ENCODE measurements at regions not wholly inside any gene's neighbourhood (a gene's known extent, or its start where the extent isn't known, plus 50 kb on each side); places are given as distances from the start of the nearest gene placed in this dataset.
A peak's percentile ranks its signal among the peaks of the same experiment; 100 is the strongest.

DNA sequence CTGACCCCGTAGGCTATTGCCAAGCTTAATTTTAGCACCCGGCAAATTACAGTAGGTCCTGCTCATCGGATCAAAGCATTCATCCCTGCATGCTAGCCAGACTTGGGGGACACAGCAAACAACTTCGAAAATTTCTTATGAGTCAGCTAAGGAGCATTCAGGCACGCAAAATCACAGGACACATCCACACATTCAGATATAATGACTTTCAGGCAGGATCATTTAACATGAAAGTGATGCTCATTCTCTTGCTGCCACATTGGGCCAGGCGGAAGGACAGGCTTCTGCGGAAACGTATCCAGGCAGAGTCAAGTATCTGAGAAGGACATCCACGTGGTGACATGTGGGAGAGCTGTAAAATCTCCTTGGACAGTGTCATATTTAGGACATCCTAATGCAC lies 474.0 kb upstream of the NRP1 start:
- no peak for DNase-seq

DNA sequence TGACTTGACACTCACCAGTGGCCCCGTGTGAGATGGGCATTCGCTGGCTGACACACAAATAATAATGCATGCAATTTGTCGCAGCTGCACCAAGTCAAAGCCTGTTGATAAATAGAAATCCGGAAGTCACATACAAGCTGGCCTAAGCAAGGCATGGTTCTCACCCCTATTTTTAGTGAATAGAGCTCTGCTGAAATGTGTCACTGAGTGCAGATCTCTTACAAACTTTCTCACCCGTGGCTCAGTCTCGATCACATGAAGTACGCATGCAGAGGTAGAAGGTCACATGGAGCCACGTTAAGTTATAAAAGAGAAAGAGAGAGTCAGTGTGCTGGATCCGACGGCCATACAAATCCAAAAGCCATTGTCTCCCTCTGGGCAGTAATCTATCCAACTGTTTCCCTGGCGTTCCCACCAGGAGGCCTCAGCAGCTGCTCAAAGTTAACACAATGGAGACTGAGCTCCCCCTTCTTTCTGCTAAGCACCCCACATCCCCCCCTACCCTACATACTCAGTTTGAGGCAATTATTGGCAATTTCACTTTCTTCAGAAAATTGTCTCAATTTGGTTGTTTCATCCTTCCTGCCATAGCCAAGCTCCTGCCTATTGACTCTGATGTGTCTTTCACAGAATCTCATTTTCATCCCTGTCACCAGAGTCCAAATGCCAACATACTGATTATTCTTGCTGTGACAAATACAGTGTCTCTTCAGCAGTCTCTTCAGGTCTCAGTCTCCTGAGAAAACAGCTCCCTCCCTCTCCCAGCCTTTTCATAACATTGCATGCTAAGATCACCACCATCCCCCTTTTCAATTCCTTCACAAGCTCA lies 473.3 kb upstream of the NRP1 start:
- no peak for DNase-seq

DNA sequence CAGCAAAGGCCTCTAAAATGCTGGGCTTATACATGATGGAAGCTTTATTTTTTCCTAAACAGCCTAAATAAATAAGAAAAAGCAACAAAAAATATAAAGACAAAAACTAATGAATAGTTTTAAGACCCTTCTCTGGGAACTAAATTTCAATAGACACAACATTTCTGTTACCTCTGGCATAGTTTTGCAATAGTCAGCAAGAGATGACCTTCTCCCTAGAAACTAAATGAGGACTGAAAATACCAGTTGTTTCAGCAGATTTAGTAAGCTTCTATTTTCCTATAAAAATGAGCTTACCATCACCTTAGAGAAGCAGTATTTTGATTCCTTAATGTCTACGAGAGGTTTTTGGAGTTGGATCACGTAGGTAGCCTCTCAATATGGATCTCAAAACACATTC lies 471.4 kb upstream of the NRP1 start:
- no peak for DNase-seq

DNA sequence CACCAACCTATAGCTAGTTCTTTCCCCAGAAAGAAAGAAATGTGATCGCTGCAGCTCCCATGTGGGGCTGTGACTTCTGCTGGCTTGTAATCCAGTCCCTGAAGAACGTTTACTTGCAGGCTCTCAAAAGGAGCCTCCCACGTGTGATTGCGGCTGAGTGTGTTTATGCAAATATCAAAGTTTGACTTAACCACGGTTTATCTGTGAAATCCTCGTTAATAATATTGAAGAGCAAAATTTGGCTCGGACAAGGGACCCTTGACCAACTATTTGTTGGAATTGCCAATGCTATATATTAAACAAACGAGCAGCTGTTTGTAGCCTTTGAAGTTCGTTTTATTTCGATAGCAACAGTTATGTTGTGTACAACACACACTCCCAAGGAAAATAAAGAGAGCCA lies 470.1 kb upstream of the NRP1 start:
- DNase-seq, result no peak

DNA sequence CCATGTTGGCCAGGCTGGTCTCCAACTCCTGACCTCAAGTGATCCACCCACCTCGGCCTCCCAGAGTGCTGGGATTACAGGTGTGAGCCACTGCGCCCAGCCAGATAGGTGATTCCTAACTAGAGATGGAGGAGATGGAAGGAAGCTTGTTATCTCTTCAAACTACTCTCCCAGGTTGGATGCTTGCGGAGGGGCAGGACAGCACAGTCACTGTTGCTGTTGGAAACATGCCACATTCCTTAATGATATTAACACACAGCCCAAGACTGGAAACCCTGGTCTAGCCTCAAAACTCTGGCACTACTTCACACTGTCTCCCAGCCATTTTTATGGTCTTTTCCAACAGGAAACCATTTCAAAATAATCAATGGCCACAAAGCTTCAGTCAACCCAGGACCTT lies 468.8 kb upstream of the NRP1 start:
- no peak for DNase-seq

DNA sequence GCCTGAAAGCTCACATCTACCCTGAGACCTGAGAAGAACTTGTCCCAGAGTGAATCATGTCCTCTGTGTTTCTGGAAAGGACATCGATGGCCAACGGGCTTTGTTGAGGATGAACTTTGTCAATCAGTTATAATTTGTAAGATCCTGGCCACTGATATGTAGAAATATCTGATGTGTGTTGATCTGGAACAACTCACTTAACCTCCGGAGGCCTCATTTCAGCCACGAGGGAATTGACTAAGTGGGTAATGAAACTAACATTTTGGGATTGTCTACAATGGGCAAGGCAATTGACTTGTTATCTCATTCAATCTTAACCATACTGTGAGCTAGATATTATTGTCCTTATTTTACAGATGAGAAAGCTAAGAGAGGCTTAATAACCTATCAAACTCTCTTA lies 468.1 kb upstream of the NRP1 start:
- DNase-seq, result peak; percentile 11

DNA sequence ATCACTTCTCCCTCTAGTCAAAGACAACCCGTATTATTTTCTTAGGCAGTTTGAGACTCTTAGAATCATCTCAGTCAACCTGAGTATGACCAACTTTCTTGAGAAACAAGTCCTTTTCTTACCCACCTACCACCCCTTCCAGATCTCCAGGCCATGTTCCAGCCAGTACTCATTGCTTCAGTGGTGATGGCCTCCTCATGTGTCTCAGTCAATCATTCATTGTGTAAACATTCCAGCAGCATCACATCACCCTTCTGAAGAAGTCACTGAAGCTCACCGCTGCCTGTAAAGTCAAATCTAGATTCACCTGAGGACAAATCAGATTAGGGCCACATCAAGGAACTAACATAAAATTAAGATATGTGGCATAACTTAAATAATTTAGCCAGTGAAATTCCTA lies 467.2 kb upstream of the NRP1 start:
- DNase-seq, result no peak

DNA sequence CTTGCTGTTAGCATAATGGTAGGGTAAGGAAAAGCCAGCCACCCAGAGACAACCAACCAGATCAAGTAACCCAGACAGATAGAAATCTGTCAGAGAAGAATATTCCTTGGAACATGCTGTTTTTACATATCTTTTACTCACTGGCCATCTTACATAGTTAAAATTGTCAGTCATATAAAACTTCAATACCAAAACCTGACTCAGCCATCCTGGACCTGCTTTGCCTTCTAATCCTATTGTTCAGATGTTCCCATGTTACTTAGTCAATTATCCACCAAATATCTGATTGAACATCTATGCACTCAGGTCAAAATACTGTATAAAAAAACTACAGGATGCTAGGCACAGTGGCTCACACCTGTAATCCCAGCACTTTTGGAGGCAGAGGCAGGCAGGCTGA lies 466.5 kb upstream of the NRP1 start:
- DNase-seq, result no peak

DNA sequence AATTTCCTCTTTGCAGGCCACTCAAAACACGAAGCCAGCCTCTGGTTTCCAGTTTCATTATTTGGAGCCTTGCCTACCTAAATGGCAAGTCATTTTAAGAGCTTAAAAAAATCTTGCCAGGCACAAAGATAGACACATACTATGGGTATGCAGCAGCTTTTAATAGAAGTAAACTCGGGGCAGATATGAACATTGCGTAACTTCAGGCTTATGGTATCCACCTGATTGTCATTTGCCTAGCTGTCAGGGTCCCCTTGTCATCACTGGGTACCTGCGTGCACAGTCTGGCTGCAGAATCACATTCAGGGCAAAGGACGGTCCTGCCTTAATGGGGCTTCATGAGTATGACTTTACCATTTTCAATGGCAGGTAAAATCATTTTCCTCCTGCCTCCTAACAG lies 466.1 kb upstream of the NRP1 start:
- no peak for DNase-seq

DNA sequence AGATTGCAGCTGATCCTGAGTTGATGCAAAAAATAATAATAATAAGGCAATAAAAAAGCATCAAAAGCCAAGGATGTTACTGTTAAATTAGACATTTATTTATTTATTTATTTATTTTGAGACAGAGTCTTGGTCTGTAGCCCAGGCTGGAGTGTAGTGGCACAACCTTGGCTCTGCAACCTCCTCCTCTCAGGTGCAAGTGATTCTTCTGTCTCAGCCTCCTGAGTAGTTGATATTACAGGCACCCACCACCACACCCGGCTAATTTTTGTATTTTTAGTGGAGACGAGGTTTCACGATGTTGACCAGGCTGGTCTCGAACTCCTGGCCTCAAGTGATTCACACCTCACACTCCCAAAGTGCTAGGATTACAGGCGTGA lies 465.5 kb upstream of the NRP1 start:
- DNase-seq, result no peak

DNA sequence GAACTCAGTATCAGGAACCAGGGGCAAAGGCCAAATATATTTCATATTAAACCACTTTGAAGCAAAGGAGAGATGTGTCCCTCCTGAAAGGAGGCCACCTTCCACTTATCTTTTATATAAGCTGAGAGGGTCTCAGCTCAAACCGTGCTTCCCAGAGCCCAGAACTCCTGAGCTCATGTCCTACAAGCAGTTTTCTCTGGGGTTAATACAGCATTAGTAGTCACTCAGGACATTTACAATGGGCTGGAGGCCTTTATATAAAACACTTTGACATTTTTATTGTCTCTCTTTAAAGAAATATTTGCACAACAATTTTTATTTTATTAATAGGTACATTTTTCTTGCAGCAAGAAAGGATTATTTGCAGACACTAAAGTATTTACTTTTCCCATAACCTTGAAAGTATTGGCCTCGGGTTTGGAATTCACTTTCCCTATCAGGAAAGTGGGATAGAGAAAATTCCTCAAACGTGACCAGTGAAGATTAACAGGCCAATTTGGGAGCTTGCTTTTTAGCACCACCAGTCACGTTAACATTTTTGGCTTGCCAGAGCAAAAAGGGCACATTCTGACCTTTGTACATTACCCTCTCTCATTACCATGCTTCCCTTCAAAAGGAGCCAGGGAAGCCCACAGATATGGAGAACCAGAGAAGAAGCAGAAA lies 464.9 kb upstream of the NRP1 start:
- no peak for DNase-seq

DNA sequence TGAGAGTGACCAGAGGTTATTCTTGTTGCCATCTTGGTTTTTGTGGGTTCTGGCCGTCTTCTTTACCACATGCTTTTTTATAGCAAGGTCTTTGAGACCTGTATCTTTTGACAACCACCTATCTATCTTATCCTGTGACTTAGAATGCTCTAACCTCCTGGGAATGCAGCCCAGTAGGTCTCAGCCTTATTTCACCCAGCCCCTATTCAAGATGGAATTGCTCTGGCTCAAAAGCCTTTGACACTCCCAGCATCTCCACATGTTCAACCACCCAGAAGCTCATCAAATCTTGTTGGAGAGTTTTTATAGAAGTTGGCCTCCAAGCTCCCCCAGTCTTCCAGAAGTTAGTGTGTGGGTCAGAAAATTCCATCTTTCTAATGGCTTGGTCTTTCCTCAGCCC lies 464.3 kb upstream of the NRP1 start:
- DNase-seq, result no peak

DNA sequence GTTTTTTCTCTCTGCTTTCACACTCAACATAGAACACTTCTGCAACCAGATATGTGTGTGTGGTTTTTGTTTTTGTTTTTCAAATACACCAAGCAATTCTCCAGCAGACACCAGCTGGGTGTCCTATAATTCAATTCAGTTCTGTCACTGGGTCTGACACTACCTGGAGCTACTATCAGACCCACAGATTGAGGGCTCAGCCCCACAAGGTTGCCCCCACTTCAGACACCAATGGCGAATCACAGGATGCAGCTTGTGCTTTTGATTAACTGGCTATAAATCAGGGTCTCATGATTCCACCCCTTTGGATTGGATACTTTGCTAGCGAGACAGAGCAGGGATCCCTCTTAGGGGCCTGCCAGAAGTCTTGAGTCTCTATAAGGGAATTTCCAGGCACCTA lies 462.2 kb upstream of the NRP1 start:
- no peak for DNase-seq

DNA sequence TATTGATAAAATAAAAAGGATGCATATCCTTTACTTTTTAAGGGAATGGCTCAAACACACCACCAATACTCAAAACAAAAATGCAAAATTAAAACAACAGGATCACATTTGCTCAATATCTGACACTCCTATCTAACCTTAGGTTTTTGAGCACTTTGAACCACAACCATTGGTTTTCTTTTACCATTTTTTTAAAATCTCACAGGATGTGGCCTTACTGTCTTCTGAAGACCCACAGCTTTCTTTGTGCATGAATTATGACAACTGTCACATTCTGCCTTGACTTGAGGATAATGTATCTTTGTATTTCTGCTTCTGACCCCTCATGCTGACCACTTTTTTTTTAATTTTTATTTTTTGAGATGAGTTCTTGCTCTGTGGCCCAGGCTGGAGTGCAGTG lies 461.1 kb upstream of the NRP1 start:
- peak; percentile 25 for DNase-seq

DNA sequence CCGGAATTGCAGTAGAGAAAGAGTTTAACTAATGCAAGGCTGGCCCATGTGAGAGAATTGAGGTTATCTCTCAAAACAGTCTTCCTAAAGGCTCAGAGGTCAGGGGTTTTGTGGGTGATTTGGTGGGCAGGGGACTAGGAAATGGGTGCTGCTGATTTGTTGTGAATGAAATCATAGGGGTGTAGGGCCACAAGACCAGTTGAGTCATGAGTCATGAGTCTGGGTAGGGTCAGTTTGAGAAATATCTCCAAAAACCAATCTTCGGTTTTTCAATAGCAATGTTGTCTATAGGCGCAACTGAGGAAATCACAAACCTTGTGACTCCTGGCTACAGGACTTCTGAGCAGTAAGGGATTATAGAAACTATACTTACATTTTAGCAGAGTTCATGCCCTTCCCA lies 460.0 kb upstream of the NRP1 start:
- peak; percentile 24 for DNase-seq

DNA sequence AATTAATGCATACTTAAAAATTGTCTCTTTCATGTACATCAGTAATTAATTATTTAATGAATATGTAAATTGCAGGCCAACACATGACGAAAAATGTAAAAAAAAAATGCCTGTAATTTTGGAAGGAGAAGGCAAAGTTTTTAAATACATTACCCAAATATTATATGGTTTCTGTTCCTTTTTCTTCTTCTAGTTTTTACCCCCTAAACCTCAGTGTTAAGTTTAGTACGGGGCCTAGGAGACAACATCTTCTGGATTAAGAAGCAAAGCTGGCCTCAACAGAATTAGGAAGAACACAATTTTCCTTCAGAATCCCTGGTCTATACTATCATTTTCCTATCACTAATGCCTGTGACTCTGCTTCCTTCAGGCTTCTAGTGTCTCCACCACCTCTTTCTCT lies 459.3 kb upstream of the NRP1 start:
- DNase-seq, result peak; percentile 84

DNA sequence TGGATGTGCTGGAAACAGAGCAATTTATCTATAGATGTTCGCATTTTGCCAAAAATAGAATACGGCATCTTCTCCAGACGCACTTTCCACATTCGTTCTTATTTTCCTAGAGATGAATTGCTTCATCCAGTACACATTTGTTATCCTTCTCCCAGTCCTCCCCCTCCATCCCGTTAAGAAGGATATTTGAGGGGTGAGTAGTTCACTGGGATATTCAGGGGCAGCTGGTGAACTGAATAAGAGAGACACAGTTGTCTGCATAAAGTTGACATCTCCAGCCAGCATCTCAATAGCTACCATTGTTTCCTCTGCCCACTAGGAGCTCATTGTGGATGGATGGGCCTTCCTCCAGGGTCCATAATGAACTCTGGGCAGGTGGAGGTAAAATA lies 456.8 kb upstream of the NRP1 start:
- DNase-seq, result no peak

DNA sequence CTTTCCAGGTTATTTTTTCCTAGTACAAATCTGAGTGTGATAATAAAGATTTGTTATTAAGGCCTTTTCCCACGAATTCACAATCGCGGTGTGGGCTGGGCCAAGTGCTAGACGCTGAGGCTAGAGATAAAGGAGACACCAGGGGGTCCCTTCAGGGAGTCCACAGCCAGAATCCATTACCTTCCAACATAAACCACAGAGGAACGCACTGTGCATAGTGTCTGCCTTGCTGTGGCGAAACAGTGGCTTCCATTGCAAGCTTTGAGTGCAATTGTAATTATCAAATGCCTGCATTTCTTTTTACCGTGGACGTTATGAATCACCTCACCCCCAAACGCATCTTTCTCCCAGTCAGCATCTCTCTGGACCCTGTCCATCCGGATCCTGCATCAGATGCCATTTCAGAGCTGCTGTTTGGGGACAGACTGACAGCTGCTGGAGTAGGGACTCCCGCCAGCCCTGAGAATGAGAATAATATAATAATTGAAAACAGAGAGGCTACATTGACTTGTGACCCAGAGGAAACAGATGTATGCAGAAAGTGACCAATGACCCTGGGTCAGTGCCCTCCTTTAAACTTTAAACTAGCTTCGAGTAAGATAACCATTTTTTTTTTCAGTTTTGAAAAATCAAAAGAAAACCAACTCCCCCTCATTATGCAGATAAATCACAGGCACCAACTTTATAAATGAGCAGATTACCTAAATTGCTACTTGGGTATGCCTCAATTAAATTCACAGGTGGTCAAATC lies 456.2 kb upstream of the NRP1 start:
- DNase-seq, result no peak

DNA sequence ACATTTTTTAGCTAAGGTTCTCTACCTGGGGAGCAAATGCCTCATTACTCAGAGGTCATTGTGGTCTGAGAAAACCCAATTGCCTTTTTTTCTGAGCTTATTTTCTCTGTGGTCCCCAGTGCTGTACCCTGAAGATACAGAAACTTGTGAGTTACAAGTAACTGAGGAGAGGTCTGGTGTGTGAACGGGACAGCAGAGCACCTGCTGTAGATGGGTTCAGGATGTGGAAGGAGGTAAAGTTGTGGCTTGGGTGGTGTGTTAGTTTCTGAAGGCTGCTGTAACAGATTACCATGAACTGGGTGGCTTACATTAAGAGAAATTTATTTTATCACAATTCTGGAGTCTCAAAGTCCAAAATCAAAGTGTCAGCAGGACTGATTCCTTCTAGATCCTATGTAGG lies 449.1 kb upstream of the NRP1 start:
- no peak for DNase-seq

DNA sequence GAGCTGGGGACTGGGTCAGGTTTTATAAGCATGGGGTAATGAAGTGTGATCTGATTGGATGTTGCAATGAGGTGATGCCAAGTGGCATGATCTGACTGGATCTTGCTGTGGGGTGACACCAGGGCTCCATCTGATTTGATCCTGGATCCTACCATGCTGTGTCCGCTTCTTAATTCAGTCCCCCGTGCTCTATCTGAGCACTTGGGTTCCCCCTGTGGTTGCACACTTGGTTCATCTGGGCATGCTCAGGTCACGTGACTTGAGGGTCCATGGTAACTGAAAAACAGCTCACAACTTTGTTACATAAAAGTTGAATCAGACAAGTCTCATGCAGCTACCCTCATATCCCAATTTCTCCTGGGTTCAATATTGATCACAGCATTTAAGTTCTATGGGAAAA lies 448.6 kb upstream of the NRP1 start:
- no peak for DNase-seq

DNA sequence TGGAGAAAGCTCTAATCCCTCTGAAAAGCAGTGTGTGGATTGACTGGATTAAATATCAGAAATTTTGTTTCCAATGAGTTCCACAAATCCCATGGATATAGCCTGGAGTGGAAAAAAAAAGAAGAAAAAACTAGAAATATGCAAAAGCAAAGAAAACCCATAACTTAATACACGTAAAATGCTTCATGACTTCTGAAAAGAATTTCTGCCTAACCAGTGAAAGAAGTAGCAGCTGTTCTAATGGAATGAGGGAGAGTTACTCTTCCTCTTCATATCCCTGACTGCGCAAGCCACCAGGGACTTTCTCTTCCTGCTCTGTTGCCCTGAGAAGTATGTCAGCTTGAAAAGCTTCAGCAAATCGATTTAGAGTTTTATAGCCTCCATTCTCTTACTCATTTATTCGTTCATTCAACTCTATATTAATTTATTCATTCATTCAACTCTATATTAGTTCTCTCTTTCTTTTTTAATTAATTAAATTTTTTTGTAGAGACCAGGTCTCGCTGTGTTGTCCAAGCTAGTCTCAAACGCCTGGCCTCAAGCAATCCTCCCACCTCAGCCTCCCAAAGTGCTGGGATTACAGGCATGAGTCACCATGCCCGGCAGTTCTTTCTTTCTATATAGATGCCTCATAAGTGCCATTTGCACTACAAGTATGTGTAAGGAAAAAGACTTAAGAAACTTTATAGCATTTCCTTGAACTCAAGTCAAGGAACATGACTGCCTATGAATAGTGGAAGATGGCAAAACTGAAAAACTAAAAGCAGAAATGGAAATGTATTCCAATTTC lies 447.3 kb upstream of the NRP1 start:
- peak; percentile 63 for DNase-seq

DNA sequence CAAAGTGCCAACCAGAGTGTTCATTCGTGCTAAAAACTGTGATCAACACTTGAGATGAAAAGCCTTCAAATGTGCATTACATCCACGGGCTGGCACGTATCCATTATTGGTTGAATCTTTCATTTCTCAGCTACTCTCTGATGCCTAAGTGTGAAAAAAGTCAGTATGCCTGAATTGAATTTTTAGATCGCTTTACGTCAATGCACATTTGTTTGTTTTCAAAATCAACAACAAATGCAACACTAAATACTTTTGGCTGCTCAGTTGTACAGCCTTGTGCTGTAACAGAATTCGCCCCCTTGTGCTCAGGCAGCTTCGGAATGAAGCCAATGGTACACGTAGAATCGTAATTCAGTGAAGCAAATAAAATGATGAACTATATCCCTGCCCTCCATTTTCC lies 446.5 kb upstream of the NRP1 start:
- DNase-seq, result no peak

DNA sequence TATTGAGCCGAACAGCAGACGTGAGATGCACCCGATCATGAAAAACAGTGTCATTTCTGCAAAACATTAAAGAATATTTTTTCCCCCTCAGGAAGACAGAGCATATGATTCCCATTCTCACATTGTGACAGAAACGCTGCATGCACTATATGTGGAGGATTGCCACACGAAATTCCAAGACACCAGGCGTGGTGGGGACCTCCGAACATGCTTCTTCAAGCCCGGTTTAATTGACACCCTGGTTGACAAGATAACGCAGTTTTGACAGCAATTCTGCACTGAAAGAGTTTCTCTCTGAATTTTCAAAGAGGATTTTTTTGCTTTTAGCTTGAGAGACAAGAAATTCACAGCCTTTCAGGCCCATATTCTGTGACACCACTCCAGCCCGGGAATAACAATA lies 442.8 kb upstream of the NRP1 start:
- DNase-seq, result no peak
